ENCODE measurements at regions not wholly inside any gene's neighbourhood (a gene's known extent, or its start where the extent isn't known, plus 50 kb on each side); places are given as distances from the start of the nearest gene placed in this dataset.
A peak's percentile ranks its signal among the peaks of the same experiment; 100 is the strongest.
"Not testable (repeated sequence)": the region's sequence is repeated elsewhere in the genome, so short reads cannot be mapped to it uniquely, and the experiment has no call there.

- H3K36me3 ChIP-seq; H3K4me3 ChIP-seq; intact Hi-C loops (cut with DNase I); H3K27ac ChIP-seq; H3K27me3 ChIP-seq; H3K9me3 ChIP-seq; DNase-seq (ENCODE audit: low spot score in 2 of 2); H3K4me1 ChIP-seq: not testable (repeated sequence)
These were observed 307.2 kb upstream of the NOTCH2NLA start for GRCh38 chr1:146536028-146536427.

GRCh38 chr1:146535575-146535974 lies 306.8 kb upstream of the NOTCH2NLA start:
- H3K4me1 ChIP-seq; H3K27ac ChIP-seq; H3K36me3 ChIP-seq; H3K4me3 ChIP-seq; H3K9me3 ChIP-seq; H3K27me3 ChIP-seq; DNase-seq (ENCODE audit: low spot score in 2 of 2); intact Hi-C loops (cut with DNase I): not testable (repeated sequence)

- H3K4me1 ChIP-seq; DNase-seq (ENCODE audit: low spot score in 2 of 2); intact Hi-C loops (cut with DNase I); H3K27ac ChIP-seq; H3K9me3 ChIP-seq; H3K36me3 ChIP-seq; H3K27me3 ChIP-seq; H3K4me3 ChIP-seq: not testable (repeated sequence)
These were observed 302.1 kb upstream of the NOTCH2NLA start for GRCh38 chr1:146530958-146531357.

GRCh38 chr1:146522812-146523211 lies 294.0 kb upstream of the NOTCH2NLA start:
- H3K4me1 ChIP-seq; H3K27me3 ChIP-seq; H3K36me3 ChIP-seq; H3K27ac ChIP-seq; H3K9me3 ChIP-seq; intact Hi-C loops (cut with DNase I); DNase-seq (ENCODE audit: low spot score in 2 of 2); H3K4me3 ChIP-seq: not testable (repeated sequence)

- H3K27ac ChIP-seq; H3K36me3 ChIP-seq; DNase-seq (ENCODE audit: low spot score in 2 of 2); H3K27me3 ChIP-seq; H3K4me1 ChIP-seq; intact Hi-C loops (cut with DNase I); H3K4me3 ChIP-seq; H3K9me3 ChIP-seq: not testable (repeated sequence)
These were observed 293.5 kb upstream of the NOTCH2NLA start for GRCh38 chr1:146522345-146522744.

- intact Hi-C loops (cut with DNase I); DNase-seq (ENCODE audit: low spot score in 2 of 2); H3K27me3 ChIP-seq; H3K36me3 ChIP-seq; H3K9me3 ChIP-seq; H3K4me1 ChIP-seq; H3K4me3 ChIP-seq; H3K27ac ChIP-seq: not testable (repeated sequence)
These were observed 293.0 kb upstream of the NOTCH2NLA start for GRCh38 chr1:146521804-146522203.

GRCh38 chr1:146513754-146514153 lies 284.9 kb upstream of the NOTCH2NLA start:
- intact Hi-C loops (cut with DNase I); H3K4me3 ChIP-seq; H3K36me3 ChIP-seq; H3K9me3 ChIP-seq; DNase-seq (ENCODE audit: low spot score in 2 of 2); H3K27ac ChIP-seq; H3K27me3 ChIP-seq; H3K4me1 ChIP-seq: not testable (repeated sequence)

- H3K4me3 ChIP-seq; H3K36me3 ChIP-seq; H3K4me1 ChIP-seq; H3K27ac ChIP-seq; H3K27me3 ChIP-seq; H3K9me3 ChIP-seq; intact Hi-C loops (cut with DNase I); DNase-seq (ENCODE audit: low spot score in 2 of 2): not testable (repeated sequence)
These were observed 282.4 kb upstream of the NOTCH2NLA start for GRCh38 chr1:146511047-146511777.

GRCh38 chr1:146510248-146510983 lies 281.6 kb upstream of the NOTCH2NLA start:
- H3K27me3 ChIP-seq; intact Hi-C loops (cut with DNase I); H3K4me1 ChIP-seq: not testable (repeated sequence)

GRCh38 chr1:146504121-146504520 lies 275.3 kb upstream of the NOTCH2NLA start:
- H3K36me3 ChIP-seq; DNase-seq (ENCODE audit: low spot score in 2 of 2): not testable (repeated sequence)

More at GRCh38 chr1:146510248-146510983, 281.6 kb upstream of the NOTCH2NLA start:
- not testable (repeated sequence) for H3K27ac ChIP-seq; H3K36me3 ChIP-seq; H3K9me3 ChIP-seq; DNase-seq (ENCODE audit: low spot score in 2 of 2); H3K4me3 ChIP-seq

GRCh38 chr1:146487555-146487954 lies 258.7 kb upstream of the NOTCH2NLA start:
- H3K4me3 ChIP-seq; H3K9me3 ChIP-seq; H3K27me3 ChIP-seq; DNase-seq (ENCODE audit: low spot score in 2 of 2); H3K36me3 ChIP-seq; H3K4me1 ChIP-seq; H3K27ac ChIP-seq; intact Hi-C loops (cut with DNase I): not testable (repeated sequence)

More at GRCh38 chr1:146504121-146504520, 275.3 kb upstream of the NOTCH2NLA start:
- H3K4me1 ChIP-seq; H3K27me3 ChIP-seq; H3K9me3 ChIP-seq; H3K27ac ChIP-seq; H3K4me3 ChIP-seq; intact Hi-C loops (cut with DNase I): not testable (repeated sequence)

- DNase-seq (ENCODE audit: low spot score in 2 of 2); intact Hi-C loops (cut with DNase I); H3K4me1 ChIP-seq; H3K27me3 ChIP-seq; H3K9me3 ChIP-seq; H3K36me3 ChIP-seq: not testable (repeated sequence)
- Histone ChIP-seq H3K27ac (peak overlapping the region; percentile 34 to 64), H3K4me3 (peak overlapping the region in 1 of 2 donors; percentile 63)
These were observed 258.3 kb upstream of the NOTCH2NLA start for GRCh38 chr1:146487155-146487554.

- intact Hi-C loops (cut with DNase I); H3K9me3 ChIP-seq; H3K4me1 ChIP-seq; H3K36me3 ChIP-seq; H3K27me3 ChIP-seq; DNase-seq (ENCODE audit: low spot score in 2 of 2): not testable (repeated sequence)
- Histone ChIP-seq H3K4me3 (peak overlapping the region; percentile 40 to 63), H3K27ac (peak overlapping the region; percentile 34 to 64)
These were observed 257.6 kb upstream of the NOTCH2NLA start for GRCh38 chr1:146486300-146487014.

- H3K4me3 ChIP-seq; H3K36me3 ChIP-seq; H3K27me3 ChIP-seq; DNase-seq (ENCODE audit: low spot score in 2 of 2); intact Hi-C loops (cut with DNase I); H3K4me1 ChIP-seq; H3K27ac ChIP-seq; H3K9me3 ChIP-seq: not testable (repeated sequence)
These were observed 255.4 kb upstream of the NOTCH2NLA start for GRCh38 chr1:146484195-146484594.
